ENCODE measurements at regions not wholly inside any gene's neighbourhood (a gene's known extent, or its start where the extent isn't known, plus 50 kb on each side); places are given as distances from the start of the nearest gene placed in this dataset.
"Not testable (repeated sequence)": the region's sequence is repeated elsewhere in the genome, so short reads cannot be mapped to it uniquely, and the experiment has no call there.

DNA sequence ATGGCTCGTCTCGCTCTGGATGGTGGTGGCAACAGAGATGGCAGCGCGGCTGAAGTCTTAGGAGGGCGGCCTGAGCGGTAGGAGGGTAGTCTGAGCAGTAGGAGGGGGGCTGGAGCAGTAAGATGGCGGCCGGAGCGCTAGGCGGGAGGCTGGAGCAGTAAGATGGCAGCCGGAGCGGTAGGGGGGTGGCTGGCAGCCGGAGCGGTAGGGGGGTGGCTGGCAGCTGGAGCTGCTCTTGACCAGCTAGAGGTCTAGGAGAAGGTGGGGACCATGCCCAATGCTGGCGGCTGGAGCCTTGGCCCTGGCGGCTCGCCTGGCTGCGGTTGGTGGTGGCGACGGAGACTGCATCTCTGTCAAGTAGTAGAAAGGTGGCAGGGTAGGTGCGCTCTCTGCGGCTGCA is 1262.7 kb downstream of the SPATA31A7 start:
- H3K4me1 Mint-ChIP-seq; H3K27me3 ChIP-seq (ENCODE audit: control insufficient read depth in 2 of 2, insufficient read depth in 2 of 2, low read length in 2 of 2); H3K9me3 ChIP-seq (ENCODE audit: control insufficient read depth in 2 of 3, low read length in 3 of 3); H3K27me3 Mint-ChIP-seq; H3K4me3 ChIP-seq (ENCODE audit: low read length); intact Hi-C loops (cut with micrococcal nuclease); H3K36me3 Mint-ChIP-seq; POLR2A ChIA-PET; H3K27ac ChIP-seq (ENCODE audit: low read depth, low read length); H3K4me1 ChIP-seq (ENCODE audit: control insufficient read depth in 2 of 2, insufficient read depth in 2 of 2, low read length in 2 of 2); H3K9me3 Mint-ChIP-seq; CTCF ChIA-PET; H3K36me3 ChIP-seq (ENCODE audit: control insufficient read depth in 2 of 3, insufficient read depth in 3 of 3, low read length in 3 of 3); H3K4me3 Mint-ChIP-seq; ATAC-seq; H3K27ac Mint-ChIP-seq: not testable (repeated sequence)
- peak in 1 of 9 donors; percentile 3 for DNase-seq

DNA sequence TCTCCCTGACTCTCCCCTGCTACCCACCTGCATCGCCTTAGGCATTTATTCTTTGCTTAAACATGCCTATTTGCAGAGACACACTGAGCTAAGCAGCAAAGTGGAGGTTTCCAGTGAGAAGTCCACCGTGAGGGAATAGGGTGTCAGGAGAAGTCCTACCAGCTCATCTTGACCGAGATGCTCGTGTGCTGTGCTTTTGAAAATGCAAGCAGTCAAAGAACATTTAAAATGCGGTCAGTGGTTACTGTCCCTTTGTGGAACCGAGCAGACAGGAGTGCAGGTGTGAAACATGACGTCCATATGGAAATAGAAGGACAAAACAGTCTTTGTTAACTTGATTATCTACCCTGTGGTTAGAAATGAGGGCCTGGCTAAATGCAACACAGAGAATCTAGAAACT is 1274.3 kb downstream of the SPATA31A7 start:
- H3K4me1 Mint-ChIP-seq, CTCF ChIA-PET, H3K36me3 Mint-ChIP-seq: not testable (repeated sequence)

DNA sequence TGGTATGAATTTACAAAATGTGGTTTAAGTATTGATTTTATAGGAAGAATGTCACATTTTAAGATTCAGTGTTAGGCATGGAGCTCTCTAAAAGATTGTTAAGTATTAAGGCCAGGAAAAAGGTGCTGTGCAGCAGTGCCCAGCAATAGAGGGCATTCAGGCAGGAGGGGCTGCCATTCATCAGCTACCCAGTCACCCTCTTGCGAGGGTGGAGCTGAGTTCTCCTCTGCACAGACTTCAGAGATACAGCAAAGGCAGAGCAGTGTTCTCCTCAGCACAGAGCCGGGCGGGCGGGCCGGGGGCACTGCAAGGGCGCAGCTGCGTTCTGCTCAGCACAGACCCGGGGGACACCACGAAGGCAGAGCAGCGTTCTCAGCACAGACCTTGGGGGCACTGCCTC is 1275.1 kb downstream of the SPATA31A7 start:
- DNase-seq; H3K36me3 ChIP-seq (ENCODE audit: control insufficient read depth in 2 of 3, insufficient read depth in 3 of 3, low read length in 3 of 3); H3K4me3 ChIP-seq (ENCODE audit: low read length); H3K4me1 ChIP-seq (ENCODE audit: control insufficient read depth in 2 of 2, insufficient read depth in 2 of 2, low read length in 2 of 2); H3K4me3 Mint-ChIP-seq; intact Hi-C loops (cut with micrococcal nuclease); H3K27me3 ChIP-seq (ENCODE audit: control insufficient read depth in 2 of 2, insufficient read depth in 2 of 2, low read length in 2 of 2); CTCF ChIA-PET; H3K9me3 Mint-ChIP-seq; H3K27me3 Mint-ChIP-seq; H3K9me3 ChIP-seq (ENCODE audit: control insufficient read depth in 2 of 3, low read length in 3 of 3); ATAC-seq; H3K4me1 Mint-ChIP-seq; H3K27ac Mint-ChIP-seq; H3K36me3 Mint-ChIP-seq; H3K27ac ChIP-seq (ENCODE audit: low read depth, low read length); POLR2A ChIA-PET: not testable (repeated sequence)

More for the DNA sequence above, 1274.3 kb downstream of the SPATA31A7 start:
- POLR2A ChIA-PET; H3K4me3 ChIP-seq (ENCODE audit: low read length); H3K27ac Mint-ChIP-seq; H3K9me3 Mint-ChIP-seq; ATAC-seq; H3K4me3 Mint-ChIP-seq; intact Hi-C loops (cut with micrococcal nuclease); H3K27me3 ChIP-seq (ENCODE audit: control insufficient read depth in 2 of 2, insufficient read depth in 2 of 2, low read length in 2 of 2); H3K27ac ChIP-seq (ENCODE audit: low read depth, low read length); H3K9me3 ChIP-seq (ENCODE audit: control insufficient read depth in 2 of 3, low read length in 3 of 3); DNase-seq; H3K27me3 Mint-ChIP-seq; H3K36me3 ChIP-seq (ENCODE audit: control insufficient read depth in 2 of 3, insufficient read depth in 3 of 3, low read length in 3 of 3); H3K4me1 ChIP-seq (ENCODE audit: control insufficient read depth in 2 of 2, insufficient read depth in 2 of 2, low read length in 2 of 2): not testable (repeated sequence)
